OCI-LY3 (cell line): ENCODE measurements at regions not wholly inside any gene's neighbourhood (a gene's known extent, or its start where the extent isn't known, plus 50 kb on each side); places are given as distances from the start of the nearest gene placed in this dataset.

Experiments
- EZH2phosphoT487 ChIP-seq: fragments of 200-600 bp; shearing (Covaris generic); IDR thresholded peaks from 2 replicates; pipeline ENCODE4 v1.6.1; 2018; ENCODE audit warnings: antibody characterized with exemption, mixed run types, low read depth
- TF ChIP-seq, protein P1 (sequence below): fragments of 200-600, 300-600 bp; sonication (generic); IDR thresholded peaks from 2 replicates; pipeline ENCODE4 v1.5.1; 2014; ENCODE audit warnings: antibody characterized with exemption, low read length, low read depth

DNA sequence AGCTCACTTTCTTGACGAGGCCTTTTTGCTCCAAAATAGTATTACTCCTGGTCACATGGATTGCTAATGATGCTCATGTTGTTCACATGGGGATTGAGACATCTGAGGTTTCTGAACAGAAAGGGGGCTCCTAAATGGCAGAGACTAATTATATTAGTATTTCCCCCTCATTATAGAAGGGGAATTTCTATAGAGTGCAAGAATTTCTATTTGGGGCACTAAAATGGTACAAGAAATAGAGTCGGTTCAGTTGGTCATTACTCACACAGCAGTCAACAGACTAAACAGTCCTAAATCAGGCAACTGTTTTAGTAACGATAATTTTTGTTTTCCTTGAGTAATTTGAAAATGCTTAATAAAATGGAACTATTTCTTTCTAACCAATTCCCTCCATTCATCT lies 108.9 kb downstream of the DACT1 start:
- TF ChIP-seq, protein P1, sequence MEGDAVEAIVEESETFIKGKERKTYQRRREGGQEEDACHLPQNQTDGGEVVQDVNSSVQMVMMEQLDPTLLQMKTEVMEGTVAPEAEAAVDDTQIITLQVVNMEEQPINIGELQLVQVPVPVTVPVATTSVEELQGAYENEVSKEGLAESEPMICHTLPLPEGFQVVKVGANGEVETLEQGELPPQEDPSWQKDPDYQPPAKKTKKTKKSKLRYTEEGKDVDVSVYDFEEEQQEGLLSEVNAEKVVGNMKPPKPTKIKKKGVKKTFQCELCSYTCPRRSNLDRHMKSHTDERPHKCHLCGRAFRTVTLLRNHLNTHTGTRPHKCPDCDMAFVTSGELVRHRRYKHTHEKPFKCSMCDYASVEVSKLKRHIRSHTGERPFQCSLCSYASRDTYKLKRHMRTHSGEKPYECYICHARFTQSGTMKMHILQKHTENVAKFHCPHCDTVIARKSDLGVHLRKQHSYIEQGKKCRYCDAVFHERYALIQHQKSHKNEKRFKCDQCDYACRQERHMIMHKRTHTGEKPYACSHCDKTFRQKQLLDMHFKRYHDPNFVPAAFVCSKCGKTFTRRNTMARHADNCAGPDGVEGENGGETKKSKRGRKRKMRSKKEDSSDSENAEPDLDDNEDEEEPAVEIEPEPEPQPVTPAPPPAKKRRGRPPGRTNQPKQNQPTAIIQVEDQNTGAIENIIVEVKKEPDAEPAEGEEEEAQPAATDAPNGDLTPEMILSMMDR = no peak
- no peak for TF ChIP-seq EZH2phosphoT487
